ENCODE measurements at regions not wholly inside any gene's neighbourhood (a gene's known extent, or its start where the extent isn't known, plus 50 kb on each side); places are given as distances from the start of the nearest gene placed in this dataset.

DNA sequence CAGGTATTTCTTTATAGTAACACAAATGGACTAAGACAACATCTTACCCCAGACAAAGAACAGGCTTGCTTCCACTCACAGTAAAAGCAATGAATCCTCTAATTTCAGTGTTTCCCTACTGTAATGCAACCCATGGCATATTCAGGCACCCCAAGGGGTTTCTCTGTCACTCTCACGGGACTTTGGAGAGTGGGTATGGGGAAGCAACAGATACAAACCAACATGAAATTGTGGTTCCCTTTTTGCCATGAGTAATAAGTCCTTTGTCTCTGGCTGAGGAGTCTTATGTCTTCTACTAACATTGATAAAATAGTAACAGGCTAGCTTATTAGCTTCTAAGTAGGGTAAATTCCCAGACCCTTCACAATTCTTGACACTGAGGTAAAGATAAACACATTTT, 51.4 kb upstream of the AOAH start:
- TF ChIP-seq EZH2 (IDR thresholded peaks at IDR 0.05; ENCODE audit: borderline replicate concordance, low read depth, low read length, severe bottlenecking) = no peak
- Histone ChIP-seq H3K36me3 (ENCODE audit: insufficient read depth, low read length) (no peaks in the 10 kb centered on the region), H3K9me3 (ENCODE audit: insufficient read depth, low read length, severe bottlenecking) (no peaks in the 10 kb centered on the region), H2AFZ (ENCODE audit: low read depth, low read length) (no peak overlapping the region), H3K79me2 (ENCODE audit: insufficient read depth, low read length) (no peaks in the 10 kb centered on the region), H3K4me1 (ENCODE audit: insufficient read depth, low read length) (peaks cover 27% of the 10 kb centered on the region), H3K27ac (ENCODE audit: low read length) (no peak overlapping the region), H3K27me3 (ENCODE audit: insufficient read depth, low read length, poor library complexity) (no peaks in the 10 kb centered on the region), H3K4me3 (ENCODE audit: low read depth in 1 of 2, low read length in 2 of 2) (no peak overlapping the region), H4K20me1 (ENCODE audit: insufficient read depth, low read length) (no peaks in the 10 kb centered on the region), H3K4me2 (ENCODE audit: insufficient read depth, low read length) (no peak overlapping the region), H3K9ac (ENCODE audit: low read depth, low read length) (no peak overlapping the region)
- no peak for ATAC-seq (ENCODE audit: insufficient read depth, low read depth)
- no peak for DNase-seq

DNA sequence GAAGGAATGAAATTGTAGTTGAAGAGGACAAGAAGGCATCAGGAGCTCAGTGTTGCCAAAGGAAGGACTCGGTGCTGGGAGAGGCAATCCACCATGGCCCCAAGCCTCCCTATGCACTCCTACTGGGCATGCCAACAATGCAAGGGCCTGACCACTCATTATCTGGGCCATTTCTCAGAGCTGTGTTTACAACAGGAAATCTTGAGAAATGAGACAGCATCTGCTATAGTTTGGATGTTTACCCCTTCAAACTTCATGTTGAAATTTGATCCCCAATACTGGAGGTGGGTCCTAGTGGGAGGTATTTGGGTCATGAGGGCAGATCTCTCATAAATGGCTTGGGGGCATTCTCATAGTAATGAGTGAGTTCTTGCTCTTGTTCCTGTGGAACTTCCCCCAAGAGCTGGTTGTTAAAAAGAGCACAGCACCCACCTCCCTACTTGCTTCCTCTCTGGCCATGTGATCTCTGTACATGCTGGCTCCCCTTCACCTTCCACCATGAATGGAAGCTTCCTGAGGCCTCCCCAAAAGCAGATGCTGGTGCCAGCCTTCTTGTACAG, 50.8 kb upstream of the AOAH start:
- no peak overlapping the region for H3K27ac ChIP-seq (ENCODE audit: low read length)
- no peaks in the 10 kb centered on the region for H4K20me1 ChIP-seq (ENCODE audit: insufficient read depth, low read length)
- no peak overlapping the region for H3K4me2 ChIP-seq (ENCODE audit: insufficient read depth, low read length)
- H3K4me3 ChIP-seq (ENCODE audit: low read depth in 1 of 2, low read length in 2 of 2) = no peak overlapping the region
- ATAC-seq (ENCODE audit: insufficient read depth, low read depth) (no peak), DNase-seq (no peak)
- H3K79me2 ChIP-seq (ENCODE audit: insufficient read depth, low read length) = no peaks in the 10 kb centered on the region
- H3K9me3 ChIP-seq (ENCODE audit: insufficient read depth, low read length, severe bottlenecking) = no peaks in the 10 kb centered on the region
- no peak overlapping the region for H2AFZ ChIP-seq (ENCODE audit: low read depth, low read length)
- no peaks in the 10 kb centered on the region for H3K27me3 ChIP-seq (ENCODE audit: insufficient read depth, low read length, poor library complexity)
- TF ChIP-seq EZH2 (IDR thresholded peaks at IDR 0.05; ENCODE audit: borderline replicate concordance, low read depth, low read length, severe bottlenecking) = no peak
- TF ChIP-seq, protein P1, sequence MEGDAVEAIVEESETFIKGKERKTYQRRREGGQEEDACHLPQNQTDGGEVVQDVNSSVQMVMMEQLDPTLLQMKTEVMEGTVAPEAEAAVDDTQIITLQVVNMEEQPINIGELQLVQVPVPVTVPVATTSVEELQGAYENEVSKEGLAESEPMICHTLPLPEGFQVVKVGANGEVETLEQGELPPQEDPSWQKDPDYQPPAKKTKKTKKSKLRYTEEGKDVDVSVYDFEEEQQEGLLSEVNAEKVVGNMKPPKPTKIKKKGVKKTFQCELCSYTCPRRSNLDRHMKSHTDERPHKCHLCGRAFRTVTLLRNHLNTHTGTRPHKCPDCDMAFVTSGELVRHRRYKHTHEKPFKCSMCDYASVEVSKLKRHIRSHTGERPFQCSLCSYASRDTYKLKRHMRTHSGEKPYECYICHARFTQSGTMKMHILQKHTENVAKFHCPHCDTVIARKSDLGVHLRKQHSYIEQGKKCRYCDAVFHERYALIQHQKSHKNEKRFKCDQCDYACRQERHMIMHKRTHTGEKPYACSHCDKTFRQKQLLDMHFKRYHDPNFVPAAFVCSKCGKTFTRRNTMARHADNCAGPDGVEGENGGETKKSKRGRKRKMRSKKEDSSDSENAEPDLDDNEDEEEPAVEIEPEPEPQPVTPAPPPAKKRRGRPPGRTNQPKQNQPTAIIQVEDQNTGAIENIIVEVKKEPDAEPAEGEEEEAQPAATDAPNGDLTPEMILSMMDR (IDR thresholded peaks at IDR 0.05; ENCODE audit: borderline replicate concordance, extremely low read depth, low read length, poor library complexity, severe bottlenecking) = no peak
- peaks cover 27% of the 10 kb centered on the region for H3K4me1 ChIP-seq (ENCODE audit: insufficient read depth, low read length)
- H3K9ac ChIP-seq (ENCODE audit: low read depth, low read length) = no peak overlapping the region
- no peaks in the 10 kb centered on the region for H3K36me3 ChIP-seq (ENCODE audit: insufficient read depth, low read length)

All from DND-41 (cell line).